T-helper 1 cell (primary cell): ENCODE measurements at regions not wholly inside any gene's neighbourhood (a gene's known extent, or its start where the extent isn't known, plus 50 kb on each side); places are given as distances from the start of the nearest gene placed in this dataset.
"Not testable (repeated sequence)": the region's sequence is repeated elsewhere in the genome, so short reads cannot be mapped to it uniquely, and the experiment has no call there.

Experiments
- DNase-seq, 5 donors: peaks; one replicate each; pipeline ENCODE4 v3.0.0-alpha.2; 2012 to 2020

DNA sequence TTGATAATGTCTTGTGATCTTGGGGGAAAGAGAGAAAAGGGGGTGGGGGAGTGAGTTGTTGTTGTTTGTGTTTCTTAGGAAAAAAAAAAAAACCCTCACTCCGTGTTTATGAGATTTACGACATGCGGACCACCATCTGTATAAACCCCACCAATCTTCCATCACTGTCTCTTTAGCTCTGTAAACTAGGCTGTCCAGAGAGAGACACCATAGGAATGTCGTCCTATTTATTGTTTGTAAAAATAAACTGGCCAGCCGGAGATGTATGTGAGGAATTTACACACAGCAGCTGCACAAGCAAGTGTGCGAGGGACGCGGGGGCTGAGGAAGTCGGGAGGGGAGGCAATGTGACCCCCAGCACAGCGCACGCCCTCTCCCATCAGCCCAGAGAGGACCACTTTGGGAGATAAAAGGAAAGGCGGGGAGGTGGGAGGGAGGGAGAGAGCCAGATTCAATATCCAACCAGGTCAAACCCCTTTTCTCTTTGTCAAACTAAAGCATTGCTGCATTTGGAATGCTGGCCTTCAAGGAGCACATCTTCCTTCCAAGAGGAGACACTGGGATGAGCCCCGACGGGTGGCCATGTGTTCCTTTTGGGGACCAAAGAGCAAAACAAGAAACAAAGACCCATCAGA lies 136.2 kb upstream of the SALL1 start:
- DNase-seq, result no peak

- DNase-seq, result no peak
These were observed 135.2 kb upstream of the SALL1 start for GRCh38 chr16:51286272-51286671.

DNA sequence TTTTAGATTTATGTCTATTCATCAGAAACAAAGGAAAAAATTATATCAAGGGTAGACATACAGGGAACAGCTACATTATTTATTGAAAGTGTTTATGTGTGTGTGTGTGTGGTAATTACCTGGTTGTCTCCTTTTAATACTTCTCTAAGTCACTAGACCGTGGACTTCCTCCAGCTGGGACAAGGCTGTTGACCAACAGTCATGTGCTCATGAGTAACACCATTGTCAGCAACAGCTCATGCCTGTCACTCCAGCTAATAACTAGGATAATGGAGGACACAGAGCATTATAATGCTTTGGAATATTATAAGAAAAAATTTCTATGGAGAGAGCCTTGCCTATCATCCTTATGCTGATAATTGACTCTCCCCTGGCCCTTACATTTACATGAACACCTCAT lies 125.3 kb upstream of the SALL1 start:
- no peak for DNase-seq

GRCh38 chr16:51272420-51272819 lies 121.3 kb upstream of the SALL1 start:
- no peak for DNase-seq

DNA sequence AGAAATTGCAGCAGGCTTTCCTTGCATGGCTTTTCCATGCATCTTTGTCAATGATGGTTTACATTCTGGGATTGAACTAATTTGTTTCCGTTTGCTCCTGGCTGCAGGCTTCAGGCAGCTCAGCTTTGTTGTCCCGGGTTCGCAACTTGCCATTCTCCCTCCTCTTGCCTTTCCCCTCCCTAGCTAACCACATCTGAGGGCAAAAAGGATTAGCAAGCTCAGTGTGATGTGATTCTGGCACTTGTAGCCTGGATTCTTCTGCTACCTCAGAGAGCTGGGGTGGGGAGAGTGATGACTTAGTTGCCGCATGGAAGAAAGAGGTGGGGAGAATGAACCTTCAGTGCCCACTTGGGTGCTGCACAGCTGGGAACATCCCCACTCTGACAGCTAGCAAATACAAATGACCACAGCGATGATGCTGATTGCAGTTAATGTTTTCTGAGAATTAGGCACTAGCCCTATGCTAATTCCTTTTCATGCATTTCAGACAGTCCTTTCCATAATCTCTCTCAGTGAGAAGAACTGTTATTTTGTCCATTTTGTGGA lies 120.2 kb upstream of the SALL1 start:
- DNase-seq, result no peak

- DNase-seq, result no peak
These were observed 117.2 kb upstream of the SALL1 start for GRCh38 chr16:51268237-51268636.

DNA sequence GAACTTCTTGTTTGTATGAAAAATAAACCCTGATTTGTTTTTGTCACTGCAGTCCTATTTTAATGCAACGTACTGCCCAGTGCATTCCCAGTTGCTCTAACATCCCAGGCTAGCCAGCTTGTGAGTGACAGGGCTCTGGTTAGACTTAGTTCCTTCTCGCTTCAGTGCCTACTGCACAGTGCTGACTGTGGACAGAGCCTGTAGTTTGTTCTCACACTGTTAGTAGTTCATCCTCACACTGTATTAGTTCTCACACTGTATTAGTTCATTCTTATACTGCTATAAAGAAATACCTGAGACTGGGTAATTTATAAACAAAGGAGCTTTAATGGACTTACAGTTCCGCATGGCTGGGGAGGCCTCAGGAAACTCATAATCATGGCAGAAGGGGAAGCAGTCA lies 116.6 kb upstream of the SALL1 start:
- DNase-seq, result no peak

- DNase-seq, result no peak
These were observed 111.4 kb upstream of the SALL1 start for GRCh38 chr16:51262428-51262827.

DNA sequence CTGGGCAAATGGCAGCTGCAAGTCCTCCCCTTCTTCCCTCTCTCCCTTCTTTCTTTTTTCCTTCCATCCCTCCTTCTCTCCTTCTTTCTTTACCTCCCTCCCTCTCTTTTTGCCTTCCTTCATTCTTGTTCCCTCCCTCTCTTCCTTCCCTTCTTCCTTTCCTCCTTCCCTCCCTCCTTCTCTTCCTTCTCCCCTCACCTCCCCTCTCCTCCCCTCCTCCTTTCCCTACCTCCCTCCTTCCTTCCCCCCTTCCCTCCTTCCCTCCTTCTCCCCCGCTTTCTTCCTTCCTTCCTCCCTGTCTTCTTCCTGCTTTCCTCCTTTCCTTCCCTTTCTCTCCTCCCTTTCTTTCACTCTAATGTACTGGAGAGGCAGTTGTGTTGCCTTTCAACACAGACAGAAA lies 110.8 kb upstream of the SALL1 start:
- no peak for DNase-seq

GRCh38 chr16:51255349-51255972 lies 104.4 kb upstream of the SALL1 start:
- DNase-seq, result no peak

GRCh38 chr16:51254390-51254789 lies 103.3 kb upstream of the SALL1 start:
- not testable (repeated sequence) for DNase-seq

DNA sequence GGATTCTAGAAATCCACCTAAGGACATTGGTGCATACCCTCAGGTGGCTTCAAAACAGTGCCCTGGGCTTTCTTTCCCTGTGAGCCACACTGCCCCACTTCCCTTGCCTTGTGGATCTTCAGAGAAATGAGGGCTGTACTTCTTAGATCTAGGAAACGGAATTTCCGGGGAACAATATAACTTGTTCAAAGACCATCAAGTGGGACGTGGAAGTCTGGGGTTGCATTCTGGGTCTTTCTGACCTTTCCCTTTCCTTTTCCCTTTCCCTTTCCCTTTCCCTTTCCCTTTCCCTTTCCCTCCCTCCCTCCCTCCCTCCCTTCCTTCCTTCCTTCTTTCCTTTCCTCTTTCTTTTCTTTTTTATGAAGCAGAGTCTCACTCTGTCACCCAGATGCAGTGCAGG lies 97.1 kb upstream of the SALL1 start:
- DNase-seq, result no peak

GRCh38 chr16:51245658-51245995 lies 94.6 kb upstream of the SALL1 start:
- no peak for DNase-seq

GRCh38 chr16:51244887-51245657 lies 94.0 kb upstream of the SALL1 start:
- no peak for DNase-seq

DNA sequence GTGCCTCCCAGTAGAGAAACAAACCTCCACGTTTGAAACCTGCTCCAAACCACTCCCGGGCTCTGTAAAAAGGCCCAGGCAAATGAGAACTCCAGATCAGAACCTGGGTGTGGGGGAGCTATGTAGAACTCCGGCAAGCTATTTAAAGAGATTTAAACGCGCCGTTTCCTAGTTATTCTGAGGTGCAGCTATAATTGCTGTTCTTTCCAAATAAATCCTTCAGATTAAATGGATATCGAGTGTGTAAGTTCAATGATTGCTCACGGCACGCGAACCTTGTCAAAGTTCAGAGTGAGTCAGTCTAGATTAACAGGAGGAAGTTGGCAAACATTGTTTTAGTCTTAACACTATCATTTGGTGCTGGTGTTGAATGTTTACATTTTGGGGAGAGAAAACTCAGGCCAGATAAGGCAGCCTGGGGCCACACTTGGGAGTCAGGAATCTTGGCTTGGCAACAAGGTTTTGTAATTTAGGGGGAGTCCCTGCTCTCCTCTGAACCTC lies 92.9 kb upstream of the SALL1 start:
- DNase-seq, result no peak

- DNase-seq, result no peak
These were observed 91.4 kb upstream of the SALL1 start for GRCh38 chr16:51242296-51242994.

GRCh38 chr16:51239196-51239595 lies 88.1 kb upstream of the SALL1 start:
- DNase-seq, result no peak

- DNase-seq, result no peak
These were observed 86.8 kb upstream of the SALL1 start for GRCh38 chr16:51237861-51238378.

DNA sequence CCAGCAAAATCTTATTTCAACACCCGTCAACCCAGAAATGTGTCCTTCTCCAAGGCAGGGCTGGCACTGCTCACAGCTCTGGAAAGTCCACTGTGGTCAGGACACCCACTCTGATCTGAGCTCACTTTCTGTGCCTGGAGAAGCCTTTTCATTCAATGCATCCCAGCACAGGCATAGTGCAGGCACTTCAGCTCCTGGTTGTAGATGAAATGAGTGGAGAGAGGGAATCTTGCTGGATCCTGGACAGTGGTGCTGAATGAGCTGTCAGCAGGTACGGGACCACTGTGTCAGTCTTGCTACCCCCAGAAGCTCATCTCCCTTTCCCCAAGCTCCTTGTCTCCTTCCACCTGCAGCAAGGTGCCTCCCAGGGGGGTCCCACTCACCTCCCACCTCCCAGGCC lies 86.1 kb upstream of the SALL1 start:
- no peak for DNase-seq

DNA sequence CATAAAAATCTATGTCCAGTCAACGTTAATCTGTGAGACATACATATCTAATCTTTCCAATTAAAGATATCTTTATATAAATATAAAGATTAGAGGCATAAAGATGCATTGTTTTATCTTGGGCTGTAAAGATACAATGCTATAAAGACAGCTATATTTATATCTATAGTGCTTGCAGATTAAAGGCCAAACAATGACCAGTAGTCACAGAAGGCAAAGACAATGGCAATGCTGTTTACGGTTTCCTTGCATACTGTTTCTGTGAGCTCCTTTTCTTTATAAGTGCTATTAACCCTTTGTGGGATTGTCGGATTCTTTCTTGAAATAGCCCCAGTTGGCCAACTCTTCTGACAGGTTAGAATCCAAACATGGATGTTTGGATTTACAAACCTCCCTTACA lies 85.5 kb upstream of the SALL1 start:
- no peak for DNase-seq

DNA sequence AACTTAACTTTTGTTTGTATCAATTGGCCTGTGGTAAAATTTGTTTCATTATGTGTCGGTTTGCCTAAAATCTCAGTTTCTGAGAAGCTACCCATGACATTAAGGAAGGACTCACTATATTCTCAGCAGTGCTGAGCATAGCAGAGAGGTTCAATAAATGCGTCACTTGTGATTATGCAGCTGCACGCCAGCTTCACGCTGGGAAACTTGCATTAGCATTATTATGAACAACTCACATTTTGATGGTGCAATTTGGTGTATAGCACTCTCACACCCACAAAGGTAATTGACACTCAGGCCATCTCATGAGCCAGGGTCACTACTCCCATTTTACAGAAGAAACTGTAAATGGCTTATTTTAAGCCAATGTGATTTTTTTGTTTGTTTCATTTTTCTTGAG lies 80.6 kb upstream of the SALL1 start:
- DNase-seq, result no peak

GRCh38 chr16:51230035-51230434 lies 79.0 kb upstream of the SALL1 start:
- DNase-seq, result not testable (repeated sequence)

GRCh38 chr16:51228097-51228659 lies 77.1 kb upstream of the SALL1 start:
- no peak for DNase-seq
